ENCODE measurements at regions not wholly inside any gene's neighbourhood (a gene's known extent, or its start where the extent isn't known, plus 50 kb on each side); places are given as distances from the start of the nearest gene placed in this dataset.

GRCh38 chr5:28301712-28302111 lies 1263.3 kb upstream of the CDH9 start:
- no peak overlapping the region for H3K27ac Mint-ChIP-seq
- Histone ChIP-seq H2AK5ac (ENCODE audit: insufficient read length, low read length) (no peak overlapping the region), H3K23ac (ENCODE audit: insufficient read length, low read depth, low read length) (no peak overlapping the region), H3K14ac (ENCODE audit: insufficient read depth, low read length) (no peak overlapping the region), H4K20me1 (ENCODE audit: control insufficient read depth, insufficient read depth, insufficient read length) (no peaks in the 10 kb centered on the region), H3K4me2 (ENCODE audit: insufficient read depth, insufficient read length, low read length) (no peak overlapping the region), H3T11ph (ENCODE audit: low read length) (no peak overlapping the region), H3K56ac (ENCODE audit: insufficient read length, low read depth, low read length) (no peak overlapping the region), H2BK15ac (ENCODE audit: low read depth, low read length) (no peak overlapping the region), H2BK120ac (ENCODE audit: low read depth, low read length, poor library complexity, severe bottlenecking) (no peak overlapping the region), H2BK12ac (ENCODE audit: insufficient read length, low read depth, low read length) (no peak overlapping the region), H3K79me1 (ENCODE audit: insufficient read depth, low read depth, low read length, poor library complexity, severe bottlenecking) (no peaks in the 10 kb centered on the region), H3K9me3 (ENCODE audit: control insufficient read depth, low read depth, low read length) (no peaks in the 10 kb centered on the region), H2BK20ac (ENCODE audit: low read depth, low read length, poor library complexity, severe bottlenecking) (no peak overlapping the region), H4K8ac (replicated peaks; ENCODE audit: insufficient read length, low read depth, low read length) (no peak overlapping the region), H3K23me2 (ENCODE audit: insufficient read length, low read depth, low read length, poor library complexity, severe bottlenecking) (no peaks in the 10 kb centered on the region), H3K9ac (ENCODE audit: extremely low read depth, insufficient read length, low read length) (no peak overlapping the region), H3K27ac (ENCODE audit: insufficient read length, low read depth, low read length) (no peak overlapping the region), H3K18ac (ENCODE audit: insufficient read length, low read depth, low read length) (no peak overlapping the region), H4K5ac (ENCODE audit: insufficient read length, low read depth, low read length) (no peak overlapping the region), H2AFZ (ENCODE audit: low read length) (no peak overlapping the region), H3K4ac (ENCODE audit: low read depth, low read length) (no peak overlapping the region), H3K79me2 (ENCODE audit: insufficient read depth, low read length) (no peaks in the 10 kb centered on the region), H2BK5ac (ENCODE audit: insufficient read length, low read length) (no peak overlapping the region), H4K91ac (ENCODE audit: insufficient read length, low read depth, low read length) (no peak overlapping the region), H3K27me3 (ENCODE audit: insufficient read depth, low read length) (no peaks in the 10 kb centered on the region), H3K4me1 (ENCODE audit: insufficient read depth, low read length) (no peaks in the 10 kb centered on the region)
- TF ChIP-seq, protein P1, sequence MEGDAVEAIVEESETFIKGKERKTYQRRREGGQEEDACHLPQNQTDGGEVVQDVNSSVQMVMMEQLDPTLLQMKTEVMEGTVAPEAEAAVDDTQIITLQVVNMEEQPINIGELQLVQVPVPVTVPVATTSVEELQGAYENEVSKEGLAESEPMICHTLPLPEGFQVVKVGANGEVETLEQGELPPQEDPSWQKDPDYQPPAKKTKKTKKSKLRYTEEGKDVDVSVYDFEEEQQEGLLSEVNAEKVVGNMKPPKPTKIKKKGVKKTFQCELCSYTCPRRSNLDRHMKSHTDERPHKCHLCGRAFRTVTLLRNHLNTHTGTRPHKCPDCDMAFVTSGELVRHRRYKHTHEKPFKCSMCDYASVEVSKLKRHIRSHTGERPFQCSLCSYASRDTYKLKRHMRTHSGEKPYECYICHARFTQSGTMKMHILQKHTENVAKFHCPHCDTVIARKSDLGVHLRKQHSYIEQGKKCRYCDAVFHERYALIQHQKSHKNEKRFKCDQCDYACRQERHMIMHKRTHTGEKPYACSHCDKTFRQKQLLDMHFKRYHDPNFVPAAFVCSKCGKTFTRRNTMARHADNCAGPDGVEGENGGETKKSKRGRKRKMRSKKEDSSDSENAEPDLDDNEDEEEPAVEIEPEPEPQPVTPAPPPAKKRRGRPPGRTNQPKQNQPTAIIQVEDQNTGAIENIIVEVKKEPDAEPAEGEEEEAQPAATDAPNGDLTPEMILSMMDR (conservative IDR thresholded peaks at IDR 0.05), result no peak
- no peak overlapping the region for H3K4me3 Mint-ChIP-seq
- WGBS (ENCODE audit: extremely low coverage, insufficient read length, low lambda C conversion rate), result no CpG with 5 or more reads among the region's 2 CpGs
- H3K9me3 Mint-ChIP-seq, result peaks cover 5 to 11% of the 10 kb centered on the region in 2 experiments; a peak in 4 of 5 replicates
- no peaks in the 10 kb centered on the region for H3K4me1 Mint-ChIP-seq
- peaks cover 0 to 13% (median 5%) of the 10 kb centered on the region in 3 experiments; a peak in 3 of 7 replicates for H3K36me3 Mint-ChIP-seq (ENCODE audit: insufficient read depth in 1 of 3, low read depth in 3 of 3)
- no peaks in the 10 kb centered on the region for H3K27me3 Mint-ChIP-seq (ENCODE audit: low read depth)
- DNase-seq, result no peak

Measured in H9 (cell line).